ENCODE measurements at regions not wholly inside any gene's neighbourhood (a gene's known extent, or its start where the extent isn't known, plus 50 kb on each side); places are given as distances from the start of the nearest gene placed in this dataset.
A peak's percentile ranks its signal among the peaks of the same experiment; 100 is the strongest.
"Not testable (repeated sequence)": the region's sequence is repeated elsewhere in the genome, so short reads cannot be mapped to it uniquely, and the experiment has no call there.

DNA sequence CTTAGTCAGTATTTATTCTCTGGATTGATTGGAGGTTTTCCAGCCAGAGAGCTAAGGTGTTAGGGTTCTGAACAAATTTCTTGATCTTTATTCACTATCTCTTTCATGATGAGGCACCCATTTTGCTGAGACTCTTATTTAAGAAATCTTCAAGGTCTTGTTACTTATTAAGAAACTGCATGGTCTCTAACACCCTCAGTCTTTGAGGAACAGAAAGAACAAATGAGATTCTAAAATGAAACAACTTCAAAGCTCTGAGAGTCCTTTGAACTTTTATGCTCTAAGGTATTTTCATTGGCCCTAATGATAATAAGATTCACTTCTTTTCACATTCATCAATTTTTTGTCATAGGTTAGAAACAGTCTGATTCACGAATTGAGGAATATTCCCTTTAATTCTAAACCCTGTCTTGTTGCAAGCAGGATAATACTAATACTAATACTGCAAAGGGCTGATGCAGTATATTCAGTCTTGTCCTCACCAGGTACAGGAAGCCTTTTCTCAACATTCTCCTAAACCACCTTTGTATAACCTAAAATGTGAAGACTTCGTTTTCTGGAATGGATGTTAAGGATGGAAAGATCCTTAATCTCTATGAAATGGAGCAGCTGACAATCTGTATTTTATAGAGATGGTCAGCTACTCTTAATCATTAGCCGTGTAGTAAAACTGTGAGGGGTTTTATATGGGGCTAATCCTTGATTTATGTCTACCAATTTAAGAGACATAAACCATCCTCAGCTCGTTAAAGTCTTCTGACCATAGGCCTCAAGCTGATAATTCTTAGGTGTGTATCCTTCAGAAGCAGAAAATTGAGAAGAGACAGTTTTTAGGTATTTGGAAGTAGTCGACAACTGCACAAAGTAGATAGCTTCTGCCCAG lies 198.3 kb downstream of the OTOL1 start:
- ChIA-PET CTCF (no interaction called here), POLR2A (no interaction called here)
- H3K27me3 Mint-ChIP-seq, result no peaks in the 10 kb centered on the region
- H3K9me3 Mint-ChIP-seq, result no peaks in the 10 kb centered on the region
- no peaks in the 10 kb centered on the region for H3K4me1 ChIP-seq (ENCODE audit: insufficient read depth, low read length)
- no peak overlapping the region for H3K27ac ChIP-seq (ENCODE audit: low read depth in 1 of 2, low read length in 2 of 2)
- no peaks in the 10 kb centered on the region for H3K9me3 ChIP-seq (ENCODE audit: control insufficient read depth in 1 of 2, insufficient read depth in 1 of 2, low read length in 2 of 2)
- H3K36me3 Mint-ChIP-seq (ENCODE audit: low read depth), result no peaks in the 10 kb centered on the region
- no peaks in the 10 kb centered on the region for H3K4me1 Mint-ChIP-seq (ENCODE audit: low read depth)
- TF ChIP-seq, protein P1, sequence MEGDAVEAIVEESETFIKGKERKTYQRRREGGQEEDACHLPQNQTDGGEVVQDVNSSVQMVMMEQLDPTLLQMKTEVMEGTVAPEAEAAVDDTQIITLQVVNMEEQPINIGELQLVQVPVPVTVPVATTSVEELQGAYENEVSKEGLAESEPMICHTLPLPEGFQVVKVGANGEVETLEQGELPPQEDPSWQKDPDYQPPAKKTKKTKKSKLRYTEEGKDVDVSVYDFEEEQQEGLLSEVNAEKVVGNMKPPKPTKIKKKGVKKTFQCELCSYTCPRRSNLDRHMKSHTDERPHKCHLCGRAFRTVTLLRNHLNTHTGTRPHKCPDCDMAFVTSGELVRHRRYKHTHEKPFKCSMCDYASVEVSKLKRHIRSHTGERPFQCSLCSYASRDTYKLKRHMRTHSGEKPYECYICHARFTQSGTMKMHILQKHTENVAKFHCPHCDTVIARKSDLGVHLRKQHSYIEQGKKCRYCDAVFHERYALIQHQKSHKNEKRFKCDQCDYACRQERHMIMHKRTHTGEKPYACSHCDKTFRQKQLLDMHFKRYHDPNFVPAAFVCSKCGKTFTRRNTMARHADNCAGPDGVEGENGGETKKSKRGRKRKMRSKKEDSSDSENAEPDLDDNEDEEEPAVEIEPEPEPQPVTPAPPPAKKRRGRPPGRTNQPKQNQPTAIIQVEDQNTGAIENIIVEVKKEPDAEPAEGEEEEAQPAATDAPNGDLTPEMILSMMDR (IDR thresholded peaks at IDR 0.05), result no peak
- DNase-seq (no peak), ATAC-seq (ENCODE audit: poor library complexity) (no peak)
- no peak overlapping the region for H3K4me3 Mint-ChIP-seq
- H3K27me3 ChIP-seq (ENCODE audit: control insufficient read depth in 1 of 2, insufficient read depth in 2 of 2, low read length in 2 of 2), result no peaks in the 10 kb centered on the region
- intact Hi-C loops (cut with DNase I, micrococcal nuclease), result no loop called here
- no peak overlapping the region for H3K27ac Mint-ChIP-seq
- no peaks in the 10 kb centered on the region for H3K36me3 ChIP-seq (ENCODE audit: insufficient read depth, low read length)
- no peak overlapping the region for H3K4me3 ChIP-seq (ENCODE audit: low read length)

DNA sequence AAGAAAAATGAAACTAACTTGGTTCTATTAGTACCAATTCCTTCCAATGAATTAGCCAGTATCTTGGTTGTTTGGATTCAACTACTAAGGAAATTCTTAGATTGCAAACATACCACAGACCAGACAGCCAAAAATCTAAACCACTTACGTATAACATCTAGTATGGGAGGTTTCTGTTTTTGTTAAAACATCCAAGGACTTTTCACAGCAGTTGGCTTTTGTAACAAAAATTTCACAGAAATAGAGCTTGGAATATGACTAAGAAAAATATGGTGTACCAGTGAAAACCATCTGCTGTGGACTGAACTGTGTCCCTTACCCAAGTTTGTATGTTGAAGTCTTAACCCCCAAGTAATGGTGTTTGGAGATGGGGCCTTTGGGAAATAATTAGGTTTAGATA lies 199.2 kb downstream of the OTOL1 start:
- intact Hi-C loops (cut with DNase I, micrococcal nuclease), result no loop called here
- ChIA-PET CTCF (no interaction called here), POLR2A (no interaction called here)
- Histone ChIP-seq H3K27me3 (ENCODE audit: control insufficient read depth in 1 of 2, insufficient read depth in 2 of 2, low read length in 2 of 2) (no peaks in the 10 kb centered on the region), H3K4me1 (ENCODE audit: insufficient read depth, low read length) (no peaks in the 10 kb centered on the region), H3K36me3 (ENCODE audit: insufficient read depth, low read length) (no peaks in the 10 kb centered on the region), H3K4me3 (ENCODE audit: low read length) (no peak overlapping the region), H3K9me3 (ENCODE audit: control insufficient read depth in 1 of 2, insufficient read depth in 1 of 2, low read length in 2 of 2) (no peaks in the 10 kb centered on the region), H3K27ac (ENCODE audit: low read depth in 1 of 2, low read length in 2 of 2) (no peak overlapping the region)
- Mint-ChIP-seq H3K27me3 (no peaks in the 10 kb centered on the region), H3K36me3 (ENCODE audit: low read depth) (no peaks in the 10 kb centered on the region), H3K27ac (no peak overlapping the region), H3K4me3 (no peak overlapping the region), H3K9me3 (no peaks in the 10 kb centered on the region), H3K4me1 (ENCODE audit: low read depth) (no peaks in the 10 kb centered on the region)
- TF ChIP-seq, protein P1 (IDR thresholded peaks at IDR 0.05), result no peak
- ATAC-seq (ENCODE audit: poor library complexity) (no peak), DNase-seq (no peak)

DNA sequence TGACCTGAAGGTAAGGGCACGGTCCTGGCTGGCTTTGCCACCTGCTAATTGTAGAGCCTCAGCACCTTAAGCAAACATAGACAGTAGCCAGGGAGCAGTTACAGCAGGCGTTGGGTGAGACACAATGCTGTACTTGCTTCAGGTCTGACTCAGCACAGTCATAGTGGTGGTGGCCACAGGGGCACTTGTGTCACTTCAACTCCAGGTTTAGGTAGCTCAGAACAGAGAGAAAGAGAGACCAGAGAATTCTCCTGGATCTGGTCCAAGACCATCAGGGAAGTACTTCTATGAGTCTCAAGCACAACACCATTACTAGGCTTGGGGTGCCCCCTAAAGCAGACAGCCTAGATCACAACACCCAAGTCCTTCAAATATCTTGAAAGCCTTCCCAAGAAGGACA lies 204.4 kb downstream of the OTOL1 start:
- ChIA-PET CTCF (no interaction called here), POLR2A (no interaction called here)
- no peaks in the 10 kb centered on the region for H3K27me3 ChIP-seq (ENCODE audit: control insufficient read depth in 1 of 2, insufficient read depth in 2 of 2, low read length in 2 of 2)
- no peaks in the 10 kb centered on the region for H3K36me3 ChIP-seq (ENCODE audit: insufficient read depth, low read length)
- no peaks in the 10 kb centered on the region for H3K9me3 ChIP-seq (ENCODE audit: control insufficient read depth in 1 of 2, insufficient read depth in 1 of 2, low read length in 2 of 2)
- Mint-ChIP-seq H3K9me3 (no peaks in the 10 kb centered on the region), H3K4me1 (ENCODE audit: low read depth) (no peaks in the 10 kb centered on the region), H3K4me3 (no peak overlapping the region), H3K36me3 (ENCODE audit: low read depth) (no peaks in the 10 kb centered on the region), H3K27ac (no peak overlapping the region), H3K27me3 (no peaks in the 10 kb centered on the region)
- ATAC-seq (ENCODE audit: poor library complexity) (no peak), DNase-seq (no peak)
- H3K4me1 ChIP-seq (ENCODE audit: insufficient read depth, low read length), result no peaks in the 10 kb centered on the region
- no peak overlapping the region for H3K27ac ChIP-seq (ENCODE audit: low read depth in 1 of 2, low read length in 2 of 2)
- H3K4me3 ChIP-seq (ENCODE audit: low read length), result no peak overlapping the region
- intact Hi-C loops (cut with DNase I, micrococcal nuclease), result no loop called here
- TF ChIP-seq, protein P1 (IDR thresholded peaks at IDR 0.05), result no peak

DNA sequence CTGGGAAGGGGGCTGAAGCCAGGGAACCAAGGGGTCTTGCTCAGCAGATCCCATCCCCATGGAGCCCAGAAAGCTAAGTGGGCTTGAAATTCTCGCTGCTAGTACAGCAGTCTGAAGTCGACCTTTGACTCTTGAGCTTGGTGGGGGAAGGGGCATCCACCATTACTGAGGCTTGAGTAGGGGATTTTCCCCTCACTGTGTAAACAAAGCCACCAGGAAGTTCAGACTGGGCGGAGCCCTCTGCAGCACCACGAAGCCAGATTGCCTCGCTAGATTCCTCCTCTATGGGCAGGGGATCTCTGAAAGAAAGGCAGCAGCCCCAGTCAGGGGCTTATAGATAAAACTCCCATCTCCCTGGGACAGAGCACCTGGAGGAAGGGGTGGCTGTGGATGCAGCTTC lies 210.6 kb downstream of the OTOL1 start:
- H3K27ac Mint-ChIP-seq; intact Hi-C loops (cut with DNase I, micrococcal nuclease); POLR2A ChIA-PET; H3K9me3 ChIP-seq (ENCODE audit: control insufficient read depth in 1 of 2, insufficient read depth in 1 of 2, low read length in 2 of 2); H3K4me1 ChIP-seq (ENCODE audit: insufficient read depth, low read length); H3K4me3 Mint-ChIP-seq; H3K36me3 Mint-ChIP-seq (ENCODE audit: low read depth); H3K4me1 Mint-ChIP-seq (ENCODE audit: low read depth); H3K27ac ChIP-seq (ENCODE audit: low read depth in 1 of 2, low read length in 2 of 2); H3K4me3 ChIP-seq (ENCODE audit: low read length); H3K9me3 Mint-ChIP-seq; ATAC-seq (ENCODE audit: poor library complexity); H3K36me3 ChIP-seq (ENCODE audit: insufficient read depth, low read length); H3K27me3 ChIP-seq (ENCODE audit: control insufficient read depth in 1 of 2, insufficient read depth in 2 of 2, low read length in 2 of 2); CTCF ChIA-PET; H3K27me3 Mint-ChIP-seq: not testable (repeated sequence)
- peak in 1 of 14 experiments; percentile 3 for DNase-seq

Data from CD4-positive, alpha-beta T cell (primary cell).